GM21390 (cell line): ENCODE measurements at regions not wholly inside any gene's neighbourhood (a gene's known extent, or its start where the extent isn't known, plus 50 kb on each side); places are given as distances from the start of the nearest gene placed in this dataset.

Experiments
- ATAC-seq: cut with Tn5 transposase; IDR thresholded peaks from one replicate; pipeline ENCODE4 v1.9.1; 2021; ENCODE audit not compliant: unreplicated experiment

DNA sequence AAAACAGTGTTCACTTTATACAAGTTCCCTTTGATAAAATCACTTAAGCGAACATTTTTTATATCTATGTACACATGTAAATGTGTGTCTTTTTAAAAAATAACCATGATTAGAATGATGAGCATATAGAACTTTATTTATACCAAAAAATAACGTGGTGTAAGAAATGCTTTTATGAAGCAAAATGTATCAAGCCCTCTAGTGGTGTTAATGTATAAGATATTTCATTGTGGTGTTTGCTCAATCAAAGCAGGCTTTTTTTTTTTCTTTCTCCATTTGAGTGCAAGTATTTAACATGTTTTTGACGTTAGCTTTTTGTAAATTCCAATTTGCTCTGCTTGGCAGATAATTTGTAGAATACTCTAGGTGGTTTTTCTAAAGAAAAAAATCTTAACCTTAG, 2092.4 kb upstream of the TENM3 start:
- ATAC-seq: no peak

DNA sequence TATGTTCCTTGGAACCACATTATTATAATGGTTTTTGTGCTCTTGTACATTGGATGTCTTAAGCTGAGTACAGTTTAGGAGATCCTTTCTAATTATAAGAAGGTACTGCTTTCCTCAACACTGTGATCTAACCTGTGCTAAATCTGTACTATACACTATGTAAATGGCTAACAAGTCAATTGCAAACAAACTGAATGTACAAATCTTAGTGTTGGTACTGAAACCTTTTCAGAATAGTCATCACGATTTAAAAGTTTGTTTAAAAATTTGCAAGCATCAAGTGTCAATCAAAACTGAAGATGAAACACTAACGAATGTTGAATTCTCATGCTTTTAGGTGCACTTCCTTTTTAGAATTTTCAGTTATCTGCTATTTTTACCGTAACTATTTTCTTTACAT, 2090.4 kb upstream of the TENM3 start:
- peak; percentile 53 for ATAC-seq

DNA sequence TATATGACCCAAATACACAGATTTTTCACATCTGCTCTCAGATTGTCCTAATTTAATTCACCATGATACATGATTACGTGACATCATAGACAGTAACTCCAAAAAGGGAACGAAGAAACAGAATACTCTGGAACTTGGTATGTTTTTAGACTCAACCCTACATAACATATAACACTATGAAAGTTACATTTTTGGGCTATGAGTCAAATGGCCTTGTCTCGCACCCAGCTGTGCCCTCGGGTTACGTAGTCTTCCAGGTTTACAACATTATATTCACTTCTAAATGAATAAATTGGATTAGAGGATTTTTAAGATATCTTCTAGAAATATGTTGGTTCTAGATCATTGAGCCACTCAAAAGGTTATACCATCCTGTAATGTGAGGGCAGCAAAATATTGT, 2089.6 kb upstream of the TENM3 start:
- no peak for ATAC-seq

DNA sequence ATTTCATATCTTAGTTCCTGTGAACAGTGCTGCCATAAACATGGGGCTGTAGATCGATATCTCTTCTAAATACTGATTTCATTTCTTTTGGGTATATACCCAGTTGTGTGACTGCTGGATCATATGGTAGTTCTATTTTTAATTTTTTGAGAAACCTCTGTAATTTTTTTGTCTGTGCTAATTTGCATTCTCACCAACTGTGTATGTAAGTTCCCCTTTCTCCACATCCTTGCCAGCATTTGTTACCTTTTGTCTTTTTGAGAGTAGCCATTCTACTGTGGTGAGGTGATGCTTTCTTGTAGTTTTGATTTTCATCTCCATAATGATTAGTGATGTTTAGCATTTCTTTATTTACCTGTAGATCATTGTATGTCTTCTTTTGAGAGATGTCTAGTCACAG, 2086.5 kb upstream of the TENM3 start:
- peak; percentile 68 for ATAC-seq

DNA sequence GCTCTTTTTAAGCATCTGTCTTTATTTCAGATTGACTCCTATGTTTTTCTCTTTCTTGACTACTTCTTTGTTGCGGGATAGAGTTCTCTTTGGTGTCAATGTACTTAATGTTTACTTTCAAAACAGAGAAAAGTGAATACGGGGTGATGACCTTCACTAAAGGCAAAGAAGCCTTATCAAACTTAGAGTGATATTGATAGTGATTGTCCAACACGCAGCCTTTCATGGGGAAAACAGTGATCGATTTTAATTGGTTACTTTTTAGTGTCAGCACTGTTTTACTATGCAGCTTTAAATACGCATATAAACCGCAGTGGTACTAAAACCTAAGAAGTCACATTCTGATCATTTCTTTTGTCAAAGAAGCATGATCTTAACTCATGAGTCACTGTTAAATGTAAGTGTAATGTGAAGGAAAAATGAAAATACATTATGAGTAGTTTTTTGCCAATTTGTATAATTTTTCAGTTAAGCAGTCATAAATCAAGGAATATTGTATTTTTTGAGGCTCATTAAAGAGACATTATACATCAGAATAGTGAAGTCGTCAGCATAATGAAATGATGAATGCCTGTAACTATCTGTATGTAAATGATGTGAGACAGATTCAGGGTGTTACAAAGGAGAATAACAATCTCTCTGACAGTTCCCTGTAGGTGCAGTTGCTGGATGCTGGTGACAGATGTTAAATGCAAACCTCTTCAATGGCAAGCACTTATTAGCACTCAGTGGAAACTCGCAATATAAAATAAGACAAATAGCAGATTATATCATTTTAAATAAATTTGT, 2082.8 kb upstream of the TENM3 start:
- ATAC-seq: no peak

DNA sequence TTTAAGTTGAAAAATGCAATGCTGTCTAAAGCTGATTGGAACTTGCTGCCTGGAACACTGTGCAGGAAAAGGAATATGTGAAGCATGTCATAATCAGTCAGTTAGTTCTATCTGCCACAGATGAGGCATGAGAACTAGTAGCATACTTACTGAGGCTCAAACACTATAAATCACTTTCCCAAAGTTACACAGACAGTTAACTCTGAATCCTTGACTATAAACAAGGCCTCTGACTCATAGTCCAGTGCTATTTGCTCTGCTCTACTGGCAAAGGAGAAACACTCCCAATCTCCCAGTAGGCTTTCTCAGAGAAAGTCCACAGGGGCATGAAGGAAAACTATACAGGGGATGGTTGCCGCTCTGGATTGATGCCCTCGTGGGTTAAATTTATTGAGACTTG, 2078.4 kb upstream of the TENM3 start:
- no peak for ATAC-seq

DNA sequence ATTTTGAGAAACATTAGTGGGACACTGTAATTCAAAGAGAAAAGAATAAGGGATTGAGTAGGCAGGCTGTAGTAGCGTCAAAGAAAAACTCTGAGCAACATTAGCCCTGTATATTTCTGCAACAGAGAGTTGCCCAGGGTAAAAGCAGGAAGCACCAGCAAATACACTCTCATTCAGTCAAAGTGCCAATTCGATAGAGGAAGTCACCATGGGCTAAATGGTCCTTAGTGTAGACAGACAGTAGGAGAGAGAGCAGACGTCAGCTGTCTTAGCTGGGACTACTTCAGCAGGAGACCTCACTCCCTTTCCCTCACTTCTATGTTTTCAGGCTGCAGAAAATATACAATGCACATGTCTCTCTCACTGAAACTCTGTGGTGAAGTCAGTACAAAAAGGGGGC, 2073.8 kb upstream of the TENM3 start:
- no peak for ATAC-seq

DNA sequence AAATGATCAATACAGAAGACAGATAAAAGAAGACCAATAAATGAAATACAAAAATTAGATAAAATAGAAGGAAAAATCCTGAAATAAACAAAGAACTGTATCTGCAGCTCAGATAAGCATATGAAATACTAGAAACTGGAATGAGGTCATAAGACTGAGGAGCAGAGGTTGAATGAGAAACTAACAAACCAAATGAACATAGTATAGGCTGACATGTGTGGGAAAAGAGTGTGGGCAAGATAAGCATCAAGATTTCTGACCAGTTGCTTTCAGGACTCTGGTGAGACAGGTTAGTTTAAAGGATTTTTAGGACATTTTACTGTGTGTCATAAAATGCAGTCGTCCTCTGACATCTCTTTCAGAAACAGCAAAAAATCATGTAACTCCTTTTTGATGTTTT, 2073.2 kb upstream of the TENM3 start:
- no peak for ATAC-seq

DNA sequence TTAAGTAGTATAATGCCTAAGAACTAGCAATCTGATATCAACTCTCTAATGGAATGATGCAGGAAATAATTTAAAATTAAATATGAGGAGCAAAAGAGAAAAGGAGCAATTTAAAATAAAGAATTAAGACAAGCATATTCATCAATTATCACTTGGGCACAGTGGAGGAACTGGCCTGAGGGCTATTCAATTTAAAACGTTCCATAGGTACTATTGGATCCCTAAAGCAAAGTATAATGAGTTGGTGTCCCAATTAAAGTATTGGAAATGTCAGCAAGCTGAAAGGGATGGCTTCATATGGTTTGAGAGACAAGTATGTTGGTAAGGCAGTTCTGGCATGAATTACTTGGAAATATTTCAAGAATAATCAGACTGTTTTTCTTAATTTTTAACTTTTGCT, 2064.1 kb upstream of the TENM3 start:
- no peak for ATAC-seq

DNA sequence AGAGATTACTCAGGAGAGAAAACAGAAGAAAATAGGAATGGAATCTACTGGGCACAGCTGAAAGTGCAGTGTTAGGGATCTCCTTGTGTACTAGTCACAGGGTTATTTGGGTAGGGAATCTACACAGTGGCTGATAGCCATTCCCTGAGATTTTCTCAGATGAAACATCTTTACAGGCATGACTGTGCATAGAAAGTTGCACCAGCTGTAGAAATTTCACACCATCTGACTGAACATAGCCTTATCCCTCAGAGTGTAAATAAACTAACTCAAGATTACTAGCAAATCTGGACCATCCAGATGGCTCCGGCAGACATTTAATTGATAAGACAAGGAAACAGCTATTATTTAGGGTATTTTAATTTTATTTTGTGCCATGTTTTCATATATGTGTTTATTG, 2053.5 kb upstream of the TENM3 start:
- ATAC-seq: no peak

DNA sequence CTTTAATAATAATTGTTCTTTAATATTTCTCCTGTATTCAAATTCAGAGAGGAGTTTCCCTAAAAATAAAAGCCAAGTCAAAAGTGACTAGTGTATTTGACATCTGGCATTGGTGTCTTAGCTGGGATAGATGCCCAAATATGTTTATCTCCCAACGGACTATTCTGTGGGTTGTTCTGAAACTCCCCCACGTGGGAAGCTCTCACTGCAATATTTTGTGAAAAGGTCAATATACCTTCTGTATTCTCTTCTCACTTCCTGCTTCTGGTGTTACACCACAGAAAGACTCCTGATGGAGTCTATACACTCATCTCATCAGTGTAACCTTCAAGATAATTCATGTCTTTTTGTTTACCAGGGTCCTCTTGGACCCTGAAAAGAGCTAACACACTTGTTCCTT, 2052.8 kb upstream of the TENM3 start:
- ATAC-seq: peak; percentile 84

DNA sequence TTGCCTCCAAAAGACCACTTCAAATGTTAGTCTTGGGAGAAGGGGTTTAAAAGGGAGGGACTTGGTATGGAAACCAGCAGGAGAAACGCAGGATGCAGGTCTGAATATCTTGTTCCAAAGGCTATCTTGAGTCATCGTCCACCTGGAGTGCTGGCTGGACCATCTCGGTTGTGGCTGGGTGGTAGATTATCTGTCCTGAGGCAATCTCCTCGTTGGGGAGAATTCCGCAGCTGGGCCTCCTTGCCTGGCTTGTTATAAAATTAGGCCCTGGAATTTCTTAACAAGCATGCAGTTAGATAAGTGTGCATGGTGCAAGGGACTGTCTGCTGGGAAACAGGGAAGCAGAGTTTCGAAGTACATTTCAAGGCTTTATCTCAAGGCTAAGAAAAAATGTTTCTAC, 2045.7 kb upstream of the TENM3 start:
- no peak for ATAC-seq

DNA sequence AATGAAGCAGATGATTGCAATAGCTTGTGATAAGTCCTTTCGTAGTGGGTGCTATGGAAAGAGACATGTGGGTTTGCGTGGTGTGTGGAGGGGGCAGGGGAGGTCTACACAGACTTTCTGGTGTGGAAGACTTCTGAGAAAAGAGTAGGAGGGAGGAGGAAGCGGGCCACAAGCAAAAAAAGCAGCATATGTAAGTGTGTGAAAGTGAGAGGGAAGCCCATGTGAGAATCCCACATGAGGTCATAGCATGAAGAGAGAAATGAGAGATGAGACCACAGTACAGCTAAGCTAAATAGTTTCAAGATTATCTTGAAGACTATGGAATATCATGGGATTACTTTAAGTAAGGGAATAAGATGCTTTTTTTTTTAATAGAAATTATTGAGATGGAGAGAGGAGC, 2039.9 kb upstream of the TENM3 start:
- ATAC-seq: peak; percentile 87

DNA sequence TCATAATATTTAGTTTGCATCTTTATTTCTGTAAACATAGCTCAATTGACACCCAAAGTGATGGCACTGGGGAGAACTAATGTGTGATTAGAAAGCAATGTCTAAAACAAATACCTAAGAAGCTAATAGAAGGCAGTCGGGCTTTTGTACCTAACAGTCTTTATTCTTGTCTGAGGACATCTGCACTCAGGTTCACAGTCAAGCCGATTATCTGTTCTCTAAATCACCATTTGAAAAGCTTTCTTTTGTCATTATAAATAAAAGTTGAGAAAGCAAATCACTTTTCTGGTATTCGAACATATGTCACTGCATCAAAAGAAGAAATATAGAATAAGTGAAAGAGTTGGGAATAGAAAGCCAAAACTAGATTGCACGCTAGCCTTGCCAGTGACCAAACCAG, 2037.9 kb upstream of the TENM3 start:
- no peak for ATAC-seq

DNA sequence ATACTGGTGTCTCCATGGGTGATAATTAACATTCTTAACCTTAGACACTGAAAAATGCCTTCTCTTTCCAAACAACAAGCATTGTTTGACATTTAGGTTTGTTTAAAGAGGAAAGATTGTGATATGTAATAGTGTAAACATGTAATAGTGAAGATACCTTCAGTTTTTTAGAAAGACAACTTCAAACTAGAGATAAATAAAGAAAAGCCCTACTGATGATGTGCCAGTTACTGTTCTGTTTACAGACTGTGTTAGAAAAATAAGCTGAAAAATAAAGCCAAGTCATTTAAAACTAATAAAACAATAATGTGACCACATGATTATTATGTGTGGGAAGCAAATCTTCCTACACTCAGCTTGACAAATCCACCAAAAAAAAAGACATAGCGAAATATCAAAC, 2035.3 kb upstream of the TENM3 start:
- ATAC-seq: no peak

DNA sequence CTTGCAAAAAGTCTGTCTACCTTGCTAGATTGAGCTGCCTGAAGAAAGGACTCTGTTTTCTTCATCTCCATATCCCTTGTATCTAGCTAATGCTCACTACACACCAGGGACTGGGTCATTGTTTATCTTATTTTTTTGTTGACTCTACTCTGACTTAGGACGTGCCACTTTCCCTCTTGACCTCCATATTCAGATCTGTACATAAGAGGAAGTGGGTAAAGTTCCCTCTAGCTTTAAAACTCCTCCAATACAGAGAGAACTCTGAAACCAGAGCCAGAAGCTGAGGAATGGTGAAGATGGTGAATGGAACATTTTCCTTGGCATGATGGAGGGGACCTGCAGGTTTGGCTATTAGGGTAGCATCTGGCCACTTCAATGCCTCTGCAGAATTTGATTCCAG, 2026.1 kb upstream of the TENM3 start:
- no peak for ATAC-seq

DNA sequence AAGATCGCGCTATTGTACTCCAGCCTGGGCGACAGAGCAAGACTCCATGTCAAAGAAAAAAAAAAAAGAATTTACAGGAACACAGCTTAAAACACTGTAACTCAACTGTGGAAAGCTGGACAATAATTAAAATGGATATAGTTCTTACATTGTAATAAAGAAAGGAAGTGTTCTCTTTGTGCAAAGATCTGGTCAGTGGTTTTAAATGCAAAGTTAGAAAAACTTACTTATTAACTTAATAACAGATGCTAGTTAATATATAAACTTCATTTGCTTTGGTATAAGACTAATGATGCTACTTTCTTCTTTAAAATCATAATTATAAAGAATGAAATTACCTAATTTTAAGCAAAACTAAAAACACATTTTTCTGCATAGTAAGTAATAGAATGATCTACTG, 2024.1 kb upstream of the TENM3 start:
- no peak for ATAC-seq

DNA sequence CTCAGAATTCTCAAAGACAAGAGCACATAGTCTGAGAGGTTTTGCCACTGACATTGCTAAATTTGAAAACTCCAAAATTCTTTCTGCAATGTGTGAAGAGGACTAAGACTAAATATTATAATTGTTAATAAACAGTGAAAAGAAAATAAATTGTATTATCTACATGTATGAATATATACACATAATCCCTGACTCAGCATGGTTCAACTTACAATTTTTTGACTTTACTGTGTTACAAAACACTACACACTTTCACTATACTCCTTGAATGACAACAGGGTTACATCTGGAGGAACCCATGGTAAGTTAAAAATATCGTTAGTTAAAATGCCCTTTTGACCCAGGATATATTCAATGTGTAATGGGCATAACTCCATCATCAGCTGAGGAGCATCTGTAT, 2017.2 kb upstream of the TENM3 start:
- ATAC-seq: no peak

DNA sequence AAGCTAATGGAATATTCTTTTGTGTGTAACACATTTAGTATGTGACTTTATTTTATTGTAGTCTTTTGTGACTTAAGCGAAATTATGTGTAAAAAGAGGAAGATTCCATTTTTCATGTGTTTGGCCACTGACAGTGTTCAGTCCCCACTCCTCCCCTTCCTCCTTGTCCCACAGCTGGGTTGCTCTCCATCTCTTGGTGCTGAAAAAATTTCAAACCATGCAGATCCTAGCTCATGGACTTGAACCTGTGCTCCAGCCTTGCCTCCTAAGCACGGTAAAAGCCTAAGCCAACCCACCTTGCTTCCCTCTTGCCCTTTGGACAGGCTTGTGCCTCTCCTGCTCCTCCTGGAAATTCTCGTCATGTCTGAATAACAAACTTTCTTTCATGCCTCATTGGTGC, 2008.5 kb upstream of the TENM3 start:
- ATAC-seq: no peak

DNA sequence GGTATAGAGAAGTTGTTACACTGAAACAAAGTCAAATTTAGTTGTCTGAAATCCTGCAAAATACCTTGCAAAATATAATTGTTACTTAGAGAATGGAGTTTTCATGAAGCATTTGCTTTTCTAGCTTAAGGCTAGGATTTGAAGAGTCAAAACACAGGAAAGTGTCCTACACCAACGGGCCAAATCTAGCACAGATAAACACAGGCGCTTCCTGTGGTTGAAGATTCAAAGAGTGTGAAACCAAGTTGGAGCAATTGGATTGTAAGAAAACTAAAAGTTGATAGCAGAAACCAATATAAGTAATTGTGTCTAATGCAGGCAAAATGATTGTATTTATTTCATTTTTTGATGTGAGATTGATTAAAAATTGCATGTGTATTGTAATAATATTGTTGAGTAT, 2002.5 kb upstream of the TENM3 start:
- ATAC-seq: no peak

DNA sequence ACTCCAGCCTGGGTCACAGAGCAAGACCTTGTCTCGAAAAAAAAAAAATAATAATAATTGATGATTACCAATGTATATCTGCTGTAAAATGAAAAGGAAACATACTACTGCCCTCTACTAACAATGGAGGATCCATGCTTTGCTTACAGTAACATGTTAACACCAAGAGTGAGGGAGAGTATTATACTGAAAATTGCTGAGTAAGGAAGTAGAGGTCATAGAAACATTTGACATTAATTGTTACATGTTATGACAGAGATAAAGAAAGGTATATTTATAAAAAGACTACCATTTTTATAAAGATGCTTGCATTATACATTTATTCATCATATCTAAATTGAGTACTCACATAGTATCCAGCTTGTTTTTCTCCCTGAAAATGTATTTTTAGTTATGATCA, 1989.8 kb upstream of the TENM3 start:
- ATAC-seq: no peak

DNA sequence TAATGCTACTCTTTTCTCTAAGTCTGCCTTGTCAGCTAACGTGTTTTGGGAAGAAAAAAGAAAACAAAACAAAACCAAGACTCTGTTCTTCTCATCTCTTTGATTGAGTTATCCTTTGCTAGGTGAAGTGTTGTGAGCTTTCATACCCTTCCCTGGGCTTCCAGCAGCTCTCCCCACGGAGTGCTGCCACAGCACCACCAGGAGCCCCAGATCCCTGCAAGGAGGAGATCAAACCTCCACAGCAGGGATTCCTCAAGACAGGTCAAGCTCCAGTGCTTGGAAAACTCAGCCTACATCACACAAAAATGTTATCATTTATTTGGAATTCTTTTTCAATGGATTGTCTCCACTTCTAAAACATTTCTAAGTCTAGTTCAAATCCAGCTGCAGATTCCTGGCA, 1981.9 kb upstream of the TENM3 start:
- ATAC-seq: no peak

DNA sequence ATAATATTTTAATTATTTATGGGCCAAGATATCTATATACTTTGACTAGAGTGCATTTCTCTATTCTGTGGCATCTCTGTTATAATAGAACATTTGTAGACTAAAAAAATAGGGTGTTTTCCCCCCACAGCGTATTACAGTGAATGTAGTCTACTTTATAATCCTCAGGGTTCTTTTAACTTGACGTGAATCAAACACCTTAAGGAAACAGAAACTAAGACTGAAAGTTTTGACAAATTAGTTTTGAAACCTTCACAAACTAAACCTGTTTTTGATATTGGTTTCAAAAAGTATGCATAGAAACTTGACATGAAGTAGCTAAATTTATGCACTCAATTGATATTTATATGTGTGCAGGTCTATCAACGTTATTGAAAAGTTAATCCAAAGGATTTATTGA, 1963.1 kb upstream of the TENM3 start:
- peak; percentile 95 for ATAC-seq
